Renal cortex interstitium (tissue), 11 donors: ENCODE measurements at regions not wholly inside any gene's neighbourhood (a gene's known extent, or its start where the extent isn't known, plus 50 kb on each side); places are given as distances from the start of the nearest gene placed in this dataset.
"Not testable (repeated sequence)": the region's sequence is repeated elsewhere in the genome, so short reads cannot be mapped to it uniquely, and the experiment has no call there.

Experiments
- DNase-seq, 11 donors: peaks; one replicate each; pipeline ENCODE4 v3.0.0-alpha.2; 2013; ENCODE audit warnings: low read depth in 9 of 11, low spot score in 4 of 11; ENCODE audit errors: extremely low read depth in 1 of 11

- not testable (repeated sequence) for DNase-seq
Observed at GRCh38 chr2:111474198-111474705, 353.5 kb downstream of the BCL2L11 start.

GRCh38 chr2:111478335-111478734 lies 357.6 kb downstream of the BCL2L11 start:
- not testable (repeated sequence) for DNase-seq

- not testable (repeated sequence) for DNase-seq
Observed at GRCh38 chr2:111478871-111479318, 358.2 kb downstream of the BCL2L11 start.

GRCh38 chr2:111480016-111480625 lies 359.4 kb downstream of the BCL2L11 start:
- DNase-seq, result not testable (repeated sequence)

- not testable (repeated sequence) for DNase-seq
Observed at GRCh38 chr2:111480633-111481032, 359.9 kb downstream of the BCL2L11 start.

GRCh38 chr2:111481219-111481618 lies 360.5 kb downstream of the BCL2L11 start:
- not testable (repeated sequence) for DNase-seq

GRCh38 chr2:111482987-111483679 lies 362.4 kb downstream of the BCL2L11 start:
- not testable (repeated sequence) for DNase-seq

DNA sequence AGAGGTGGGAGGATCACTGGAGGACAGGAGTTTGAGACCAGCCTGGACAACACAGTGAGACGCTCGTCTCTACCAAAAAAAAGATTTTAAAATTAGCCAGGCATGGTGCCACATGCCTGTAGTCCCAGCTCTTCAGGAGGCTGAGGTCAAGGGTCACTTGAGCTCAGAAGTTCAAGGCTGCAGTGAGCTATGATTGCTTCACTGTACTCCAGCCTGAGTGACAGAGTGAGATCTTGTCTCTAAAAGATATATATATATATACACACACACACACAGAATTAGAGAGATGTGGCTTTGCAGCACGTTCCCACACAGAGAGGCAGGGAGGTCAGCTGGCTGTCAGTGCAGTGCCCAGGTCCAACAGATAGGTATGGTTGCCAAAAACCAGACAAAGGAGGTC lies 363.4 kb downstream of the BCL2L11 start:
- not testable (repeated sequence) for DNase-seq

DNA sequence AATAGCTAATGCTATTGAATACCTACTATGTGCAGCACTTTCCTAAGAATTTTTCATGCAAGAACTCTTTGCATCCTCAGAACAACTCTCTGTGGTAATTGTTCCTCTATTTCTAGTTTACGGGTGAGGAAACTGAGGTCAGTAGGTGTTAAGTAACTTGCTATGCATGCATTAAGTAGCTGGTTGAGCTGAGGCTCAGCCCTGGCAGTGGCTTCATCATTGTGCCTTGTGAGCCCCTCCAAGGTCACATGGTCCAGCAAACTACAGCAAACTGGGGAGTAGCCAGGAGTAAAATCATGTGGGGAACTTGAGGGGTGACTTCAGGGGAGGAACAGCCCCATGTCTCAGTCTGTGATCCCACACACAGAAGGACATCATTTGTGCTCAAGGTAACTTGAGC lies 365.2 kb downstream of the BCL2L11 start:
- not testable (repeated sequence) for DNase-seq

DNA sequence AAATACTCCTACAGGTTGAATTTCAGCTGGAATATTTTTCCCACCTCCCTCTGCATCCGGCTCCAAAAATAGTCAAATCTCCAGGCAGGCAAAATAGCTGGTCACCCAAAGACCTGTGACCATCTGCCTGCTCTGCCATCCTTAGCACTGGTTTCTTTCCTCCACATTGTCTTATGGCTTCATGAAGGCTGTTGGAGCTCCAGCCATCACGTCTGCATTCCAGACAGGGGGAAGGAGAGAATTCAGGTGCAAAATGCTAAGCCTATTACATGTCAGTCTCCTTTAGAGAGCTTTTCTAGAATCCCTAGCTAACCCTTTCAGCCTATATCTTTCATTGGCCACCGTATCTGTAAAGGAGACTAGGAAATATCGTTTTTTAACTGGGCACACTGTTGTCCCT lies 367.7 kb downstream of the BCL2L11 start:
- DNase-seq, result not testable (repeated sequence)

- not testable (repeated sequence) for DNase-seq
Observed at GRCh38 chr2:111489460-111489859, 368.7 kb downstream of the BCL2L11 start.

DNA sequence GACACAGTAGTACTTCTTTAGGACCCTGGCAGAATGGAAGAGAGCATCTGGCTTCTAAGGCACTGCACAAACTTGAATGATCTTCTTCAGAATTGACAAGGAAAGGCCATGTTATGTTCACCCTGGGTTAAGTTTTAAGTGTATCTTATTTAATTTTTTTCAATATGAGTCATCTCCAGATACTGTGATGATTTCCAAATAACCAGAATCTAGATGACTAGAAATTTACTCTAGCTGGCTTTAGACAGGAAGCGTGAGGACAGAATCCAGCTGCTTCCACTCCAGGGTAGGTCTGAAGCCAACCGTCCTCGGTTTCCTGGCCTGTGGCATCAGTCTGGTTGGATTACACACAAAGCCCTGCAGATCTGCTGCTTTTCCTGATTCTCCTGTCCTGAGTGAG lies 370.5 kb downstream of the BCL2L11 start:
- not testable (repeated sequence) for DNase-seq

GRCh38 chr2:111491614-111492013 lies 370.9 kb downstream of the BCL2L11 start:
- DNase-seq, result not testable (repeated sequence)

DNA sequence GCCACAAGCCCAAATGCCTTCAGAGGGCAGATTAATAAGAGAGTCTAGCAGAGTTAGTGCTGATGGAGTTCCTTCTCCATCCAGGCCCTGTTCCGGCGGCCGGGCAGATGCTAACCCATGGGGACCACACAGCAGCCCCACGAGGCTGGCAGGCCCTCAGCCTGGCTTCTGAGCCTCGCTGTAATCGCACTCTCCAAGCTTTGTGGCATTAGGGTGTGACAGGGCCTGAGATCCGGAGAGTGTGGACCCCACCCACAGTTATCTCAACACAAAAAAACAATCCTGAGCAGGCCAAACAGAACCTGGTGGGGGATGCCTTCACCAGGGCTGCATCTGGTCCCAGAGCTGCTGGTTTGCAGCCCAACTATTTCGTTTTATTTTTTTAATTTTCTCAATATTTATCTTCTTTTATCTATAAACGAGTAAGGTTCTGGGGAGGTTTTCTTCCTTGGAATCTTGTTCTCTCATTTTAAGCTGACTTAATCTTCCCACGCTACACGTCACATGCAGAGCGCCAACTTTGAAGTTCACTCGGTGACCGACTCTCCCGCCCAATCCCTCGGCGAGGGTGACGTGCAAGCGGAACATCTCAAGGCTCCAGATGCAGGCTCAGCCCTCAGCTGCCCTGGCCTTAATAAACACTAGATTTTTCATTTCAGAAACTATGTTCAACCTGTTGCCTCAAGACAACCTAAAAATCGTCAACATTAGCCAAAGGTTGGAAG lies 372.4 kb downstream of the BCL2L11 start:
- DNase-seq, result not testable (repeated sequence)

- DNase-seq, result not testable (repeated sequence)
Observed at GRCh38 chr2:111493720-111494078, 373.0 kb downstream of the BCL2L11 start.

DNA sequence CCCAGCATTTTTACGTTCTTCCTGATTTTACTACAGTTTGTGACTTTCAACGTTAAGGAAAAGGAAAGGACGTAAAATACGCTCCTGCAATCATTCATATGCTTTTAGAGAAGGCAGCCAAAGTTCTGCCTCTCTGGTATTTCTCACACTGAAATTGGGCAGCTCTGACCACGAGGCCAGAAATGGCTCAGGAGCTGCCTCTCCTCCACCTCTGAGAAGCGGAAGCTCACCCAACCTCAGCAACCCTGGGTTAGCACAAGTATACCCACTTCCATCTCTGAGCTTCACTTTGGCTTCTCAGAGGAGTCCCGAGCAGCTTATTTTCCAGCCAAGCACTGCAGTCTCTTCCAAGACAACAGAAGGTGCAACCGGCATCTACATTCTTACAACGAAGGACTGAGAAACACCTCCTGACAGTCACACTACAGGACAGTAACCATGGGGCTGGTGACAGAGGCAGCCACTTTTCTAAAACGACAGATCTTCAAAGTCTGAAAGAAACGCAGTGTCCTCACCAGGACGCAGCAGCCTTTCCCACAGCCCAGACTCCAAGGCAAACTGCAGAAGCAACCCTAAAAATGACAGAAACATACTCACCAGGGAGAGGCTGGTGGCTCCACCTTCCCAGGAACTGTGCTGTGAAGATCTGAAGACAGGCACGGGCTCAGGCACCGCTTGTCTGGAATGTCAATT lies 373.7 kb downstream of the BCL2L11 start:
- DNase-seq, result not testable (repeated sequence)

DNA sequence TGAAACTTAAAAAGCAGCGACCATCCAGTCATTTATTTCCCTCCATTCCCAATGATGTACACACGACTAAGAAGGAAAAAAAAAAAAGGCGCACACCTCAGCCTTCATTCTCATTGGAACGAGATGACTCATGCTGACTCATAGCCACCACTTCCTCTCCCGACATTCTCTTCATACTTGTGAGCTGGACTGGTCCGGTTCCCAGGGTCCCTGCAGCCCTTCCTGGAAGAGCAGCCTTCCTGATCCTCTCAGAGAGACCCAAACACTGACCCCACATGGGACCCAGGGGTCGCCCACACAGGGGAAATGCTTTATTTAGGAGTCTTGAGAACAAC lies 374.2 kb downstream of the BCL2L11 start:
- DNase-seq, result not testable (repeated sequence)

GRCh38 chr2:111495636-111496035 lies 374.9 kb downstream of the BCL2L11 start:
- DNase-seq, result peak in 1 of 11 donors; percentile 15

GRCh38 chr2:111496176-111496575 lies 375.5 kb downstream of the BCL2L11 start:
- not testable (repeated sequence) for DNase-seq
